CD4-positive, alpha-beta T cell treated with Interleukin-10 for 1 hour (primary cell): ENCODE measurements at regions not wholly inside any gene's neighbourhood (a gene's known extent, or its start where the extent isn't known, plus 50 kb on each side); places are given as distances from the start of the nearest gene placed in this dataset.
"Not testable (repeated sequence)": the region's sequence is repeated elsewhere in the genome, so short reads cannot be mapped to it uniquely, and the experiment has no call there.

Experiments used
- DNase-seq: peaks from one replicate; pipeline ENCODE4 v3.0.0-alpha.2; 2020

- DNase-seq, result no peak
Observed at GRCh38 chr7:9231630-9232121, 798.3 kb downstream of the NXPH1 start.

GRCh38 chr7:9240001-9240400 is 806.6 kb downstream of the NXPH1 start:
- no peak for DNase-seq

- no peak for DNase-seq
Observed at GRCh38 chr7:9241826-9242225, 808.4 kb downstream of the NXPH1 start.

GRCh38 chr7:9242636-9243035 is 809.2 kb downstream of the NXPH1 start:
- no peak for DNase-seq

- no peak for DNase-seq
Observed at GRCh38 chr7:9250876-9251275, 817.5 kb downstream of the NXPH1 start.

GRCh38 chr7:9264395-9264794 is 831.0 kb downstream of the NXPH1 start:
- DNase-seq, result no peak

- no peak for DNase-seq
Observed at GRCh38 chr7:9280088-9280487, 846.7 kb downstream of the NXPH1 start.

GRCh38 chr7:9283246-9283645 is 849.8 kb downstream of the NXPH1 start:
- no peak for DNase-seq

- DNase-seq, result no peak
Observed at GRCh38 chr7:9302436-9302835, 869.0 kb downstream of the NXPH1 start.

- no peak for DNase-seq
Observed at GRCh38 chr7:9307131-9307530, 873.7 kb downstream of the NXPH1 start.

- DNase-seq, result no peak
Observed at GRCh38 chr7:9324513-9324912, 891.1 kb downstream of the NXPH1 start.

- no peak for DNase-seq
Observed at GRCh38 chr7:9328296-9328695, 894.9 kb downstream of the NXPH1 start.

- no peak for DNase-seq
Observed at GRCh38 chr7:9349625-9350024, 916.2 kb downstream of the NXPH1 start.

- no peak for DNase-seq
Observed at GRCh38 chr7:9391221-9391620, 957.8 kb downstream of the NXPH1 start.

- no peak for DNase-seq
Observed at GRCh38 chr7:9391984-9392383, 958.6 kb downstream of the NXPH1 start.

GRCh38 chr7:9404386-9404785 is 971.0 kb downstream of the NXPH1 start:
- not testable (repeated sequence) for DNase-seq

GRCh38 chr7:9407816-9408215 is 974.4 kb downstream of the NXPH1 start:
- DNase-seq, result no peak

GRCh38 chr7:9453521-9453920 is 1020.1 kb downstream of the NXPH1 start:
- no peak for DNase-seq

- no peak for DNase-seq
Observed at GRCh38 chr7:9488555-9488954, 1055.1 kb downstream of the NXPH1 start.

GRCh38 chr7:9498303-9498702 is 1064.9 kb downstream of the NXPH1 start:
- no peak for DNase-seq

GRCh38 chr7:9502269-9502668 is 1068.9 kb downstream of the NXPH1 start:
- no peak for DNase-seq

- no peak for DNase-seq
Observed at GRCh38 chr7:9504678-9505077, 1071.3 kb downstream of the NXPH1 start.

- DNase-seq, result no peak
Observed at GRCh38 chr7:9505516-9505915, 1072.1 kb downstream of the NXPH1 start.

GRCh38 chr7:9507290-9507689 is 1073.9 kb downstream of the NXPH1 start:
- DNase-seq, result no peak

- DNase-seq, result no peak
Observed at GRCh38 chr7:9516662-9517061, 1083.3 kb downstream of the NXPH1 start.

GRCh38 chr7:9523579-9523978 is 1090.2 kb downstream of the NXPH1 start:
- no peak for DNase-seq
